Neural cell (in vitro differentiated cells): ENCODE measurements at regions not wholly inside any gene's neighbourhood (a gene's known extent, or its start where the extent isn't known, plus 50 kb on each side); places are given as distances from the start of the nearest gene placed in this dataset.

Experiments
- EP300 ChIP-seq: fragments of 450-650 bp; conservative IDR thresholded peaks from 2 replicates; pipeline ENCODE4 v1.6.1; 2014; ENCODE audit warnings: antibody characterized with exemption, mild to moderate bottlenecking, moderate library complexity; ENCODE audit not compliant: poor library complexity, severe bottlenecking
- EZH2 ChIP-seq: fragments of 200-600, 300-800 bp; shearing (Covaris generic), sonication (generic); IDR thresholded peaks from 2 replicates; pipeline ENCODE4 v1.6.1; 2014; ENCODE audit warnings: antibody characterized with exemption, low read length, borderline replicate concordance, mild to moderate bottlenecking; ENCODE audit not compliant: insufficient read depth, poor library complexity, severe bottlenecking
- MXI1 ChIP-seq: fragments of 450-650 bp; conservative IDR thresholded peaks from 2 replicates; pipeline ENCODE4 v1.6.1; 2014; ENCODE audit warnings: antibody characterized with exemption, mild to moderate bottlenecking; ENCODE audit not compliant: poor library complexity, severe bottlenecking
- POLR2AphosphoS5 ChIP-seq: IDR thresholded peaks from 2 replicates; pipeline ENCODE4 v1.6.1; 2012
- RAD21 ChIP-seq: fragments of 450-650 bp; conservative IDR thresholded peaks from 2 replicates; pipeline ENCODE4 v1.6.1; 2014; ENCODE audit warnings: antibody characterized with exemption, mild to moderate bottlenecking, moderate library complexity
- SMC3 ChIP-seq: fragments of 450-650 bp; conservative IDR thresholded peaks from 2 replicates; pipeline ENCODE4 v1.6.1; 2014; ENCODE audit warnings: antibody characterized with exemption, mild to moderate bottlenecking, moderate library complexity; ENCODE audit not compliant: poor library complexity
- TAF1 ChIP-seq: IDR thresholded peaks from 2 replicates; pipeline ENCODE4 v1.6.1; 2012; ENCODE audit warnings: low read depth
- TF ChIP-seq, protein P1 (sequence below): fragments of 450-650 bp; IDR thresholded peaks from 2 replicates; pipeline ENCODE4 v1.5.1; 2014; ENCODE audit warnings: antibody characterized with exemption, mild to moderate bottlenecking, moderate library complexity; ENCODE audit not compliant: poor library complexity, severe bottlenecking
- TF ChIP-seq, protein P2 (sequence below): IDR thresholded peaks from 2 replicates; pipeline ENCODE4 v1.6.1; 2012; ENCODE audit warnings: borderline replicate concordance

DNA sequence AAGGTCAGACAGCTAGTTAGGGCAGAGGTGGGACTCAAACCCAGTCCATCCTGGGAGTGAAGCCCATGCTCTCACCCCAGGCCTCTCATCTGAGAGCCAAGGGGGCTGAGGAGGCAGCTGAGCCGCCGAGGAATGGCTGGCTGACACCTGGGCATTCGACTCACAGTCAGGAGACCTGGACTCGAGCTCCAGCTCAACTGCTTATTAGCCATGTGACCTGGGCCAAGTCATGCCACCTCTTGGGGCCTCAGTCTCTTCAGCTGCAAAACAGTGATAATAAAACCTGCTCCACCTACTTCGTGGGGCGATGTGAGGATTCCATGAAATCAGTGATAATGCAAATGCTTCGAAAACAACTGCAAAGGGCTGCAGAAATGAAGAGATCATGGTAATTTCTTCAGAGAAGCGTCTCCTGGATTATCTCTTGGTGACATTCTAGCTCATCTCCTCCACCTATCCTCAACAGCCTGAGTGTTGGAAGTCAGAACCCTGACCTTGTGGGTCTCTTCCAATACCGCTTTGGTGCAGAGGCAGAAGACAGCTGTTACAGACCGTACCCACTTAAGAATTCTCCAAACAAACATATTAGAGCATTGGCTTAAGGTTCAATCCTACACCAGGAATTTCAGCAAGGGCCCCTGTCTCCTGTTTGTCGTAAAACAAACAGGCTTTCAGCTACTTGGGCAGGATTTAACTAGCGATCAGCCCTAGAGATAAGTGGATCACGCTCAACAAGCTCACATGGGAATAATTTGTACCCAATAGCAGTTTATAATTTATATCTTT, 60.0 kb upstream of the PIM1 start:
- TF ChIP-seq EZH2 (no peak), RAD21 (no peak), TAF1 (no peak), POLR2AphosphoS5 (no peak), EP300 (no peak), SMC3 (no peak), MXI1 (no peak)
- TF ChIP-seq, protein P1, sequence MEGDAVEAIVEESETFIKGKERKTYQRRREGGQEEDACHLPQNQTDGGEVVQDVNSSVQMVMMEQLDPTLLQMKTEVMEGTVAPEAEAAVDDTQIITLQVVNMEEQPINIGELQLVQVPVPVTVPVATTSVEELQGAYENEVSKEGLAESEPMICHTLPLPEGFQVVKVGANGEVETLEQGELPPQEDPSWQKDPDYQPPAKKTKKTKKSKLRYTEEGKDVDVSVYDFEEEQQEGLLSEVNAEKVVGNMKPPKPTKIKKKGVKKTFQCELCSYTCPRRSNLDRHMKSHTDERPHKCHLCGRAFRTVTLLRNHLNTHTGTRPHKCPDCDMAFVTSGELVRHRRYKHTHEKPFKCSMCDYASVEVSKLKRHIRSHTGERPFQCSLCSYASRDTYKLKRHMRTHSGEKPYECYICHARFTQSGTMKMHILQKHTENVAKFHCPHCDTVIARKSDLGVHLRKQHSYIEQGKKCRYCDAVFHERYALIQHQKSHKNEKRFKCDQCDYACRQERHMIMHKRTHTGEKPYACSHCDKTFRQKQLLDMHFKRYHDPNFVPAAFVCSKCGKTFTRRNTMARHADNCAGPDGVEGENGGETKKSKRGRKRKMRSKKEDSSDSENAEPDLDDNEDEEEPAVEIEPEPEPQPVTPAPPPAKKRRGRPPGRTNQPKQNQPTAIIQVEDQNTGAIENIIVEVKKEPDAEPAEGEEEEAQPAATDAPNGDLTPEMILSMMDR: no peak
- TF ChIP-seq, protein P2, sequence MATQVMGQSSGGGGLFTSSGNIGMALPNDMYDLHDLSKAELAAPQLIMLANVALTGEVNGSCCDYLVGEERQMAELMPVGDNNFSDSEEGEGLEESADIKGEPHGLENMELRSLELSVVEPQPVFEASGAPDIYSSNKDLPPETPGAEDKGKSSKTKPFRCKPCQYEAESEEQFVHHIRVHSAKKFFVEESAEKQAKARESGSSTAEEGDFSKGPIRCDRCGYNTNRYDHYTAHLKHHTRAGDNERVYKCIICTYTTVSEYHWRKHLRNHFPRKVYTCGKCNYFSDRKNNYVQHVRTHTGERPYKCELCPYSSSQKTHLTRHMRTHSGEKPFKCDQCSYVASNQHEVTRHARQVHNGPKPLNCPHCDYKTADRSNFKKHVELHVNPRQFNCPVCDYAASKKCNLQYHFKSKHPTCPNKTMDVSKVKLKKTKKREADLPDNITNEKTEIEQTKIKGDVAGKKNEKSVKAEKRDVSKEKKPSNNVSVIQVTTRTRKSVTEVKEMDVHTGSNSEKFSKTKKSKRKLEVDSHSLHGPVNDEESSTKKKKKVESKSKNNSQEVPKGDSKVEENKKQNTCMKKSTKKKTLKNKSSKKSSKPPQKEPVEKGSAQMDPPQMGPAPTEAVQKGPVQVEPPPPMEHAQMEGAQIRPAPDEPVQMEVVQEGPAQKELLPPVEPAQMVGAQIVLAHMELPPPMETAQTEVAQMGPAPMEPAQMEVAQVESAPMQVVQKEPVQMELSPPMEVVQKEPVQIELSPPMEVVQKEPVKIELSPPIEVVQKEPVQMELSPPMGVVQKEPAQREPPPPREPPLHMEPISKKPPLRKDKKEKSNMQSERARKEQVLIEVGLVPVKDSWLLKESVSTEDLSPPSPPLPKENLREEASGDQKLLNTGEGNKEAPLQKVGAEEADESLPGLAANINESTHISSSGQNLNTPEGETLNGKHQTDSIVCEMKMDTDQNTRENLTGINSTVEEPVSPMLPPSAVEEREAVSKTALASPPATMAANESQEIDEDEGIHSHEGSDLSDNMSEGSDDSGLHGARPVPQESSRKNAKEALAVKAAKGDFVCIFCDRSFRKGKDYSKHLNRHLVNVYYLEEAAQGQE: no peak
